ENCODE measurements at regions not wholly inside any gene's neighbourhood (a gene's known extent, or its start where the extent isn't known, plus 50 kb on each side); places are given as distances from the start of the nearest gene placed in this dataset.

DNA sequence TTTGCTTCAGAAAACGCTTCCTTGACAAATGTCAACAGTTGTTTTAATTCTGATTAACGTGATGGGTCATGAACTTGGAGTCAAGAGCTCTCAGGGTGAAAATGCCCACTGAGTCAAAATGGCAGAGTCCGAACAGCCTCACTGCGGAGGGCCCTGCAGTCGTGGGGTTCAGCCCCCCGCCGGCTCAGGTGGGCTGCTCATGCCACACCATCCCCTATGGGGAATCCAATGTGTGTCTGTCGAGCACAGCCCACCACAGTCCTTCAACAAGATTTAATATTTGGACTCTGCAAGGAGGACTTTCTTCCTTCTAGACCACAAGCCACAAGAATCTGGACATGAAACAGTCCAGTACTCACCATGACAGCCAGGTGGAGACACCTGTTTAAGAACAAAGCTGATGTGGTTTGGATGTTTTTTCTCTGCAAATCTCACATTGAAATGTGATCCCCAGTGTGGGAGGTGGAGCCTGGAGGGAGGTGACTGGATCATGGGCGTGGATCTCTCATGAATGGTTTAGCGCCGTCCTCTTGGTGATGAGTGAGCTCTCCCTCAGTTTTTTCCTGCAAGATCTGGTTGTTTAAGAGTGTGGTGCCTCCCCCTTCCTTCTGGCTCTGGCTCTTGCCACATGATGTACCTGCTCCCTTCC is 201.0 kb downstream of the NDUFA10 start:
- TF ChIP-seq, protein P1, sequence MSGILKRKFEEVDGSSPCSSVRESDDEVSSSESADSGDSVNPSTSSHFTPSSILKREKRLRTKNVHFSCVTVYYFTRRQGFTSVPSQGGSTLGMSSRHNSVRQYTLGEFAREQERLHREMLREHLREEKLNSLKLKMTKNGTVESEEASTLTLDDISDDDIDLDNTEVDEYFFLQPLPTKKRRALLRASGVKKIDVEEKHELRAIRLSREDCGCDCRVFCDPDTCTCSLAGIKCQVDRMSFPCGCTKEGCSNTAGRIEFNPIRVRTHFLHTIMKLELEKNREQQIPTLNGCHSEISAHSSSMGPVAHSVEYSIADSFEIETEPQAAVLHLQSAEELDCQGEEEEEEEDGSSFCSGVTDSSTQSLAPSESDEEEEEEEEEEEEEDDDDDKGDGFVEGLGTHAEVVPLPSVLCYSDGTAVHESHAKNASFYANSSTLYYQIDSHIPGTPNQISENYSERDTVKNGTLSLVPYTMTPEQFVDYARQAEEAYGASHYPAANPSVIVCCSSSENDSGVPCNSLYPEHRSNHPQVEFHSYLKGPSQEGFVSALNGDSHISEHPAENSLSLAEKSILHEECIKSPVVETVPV (CRISPR knock-in tag; IDR thresholded peaks at IDR 0.05), result no peak
- TF ChIP-seq, protein P2, sequence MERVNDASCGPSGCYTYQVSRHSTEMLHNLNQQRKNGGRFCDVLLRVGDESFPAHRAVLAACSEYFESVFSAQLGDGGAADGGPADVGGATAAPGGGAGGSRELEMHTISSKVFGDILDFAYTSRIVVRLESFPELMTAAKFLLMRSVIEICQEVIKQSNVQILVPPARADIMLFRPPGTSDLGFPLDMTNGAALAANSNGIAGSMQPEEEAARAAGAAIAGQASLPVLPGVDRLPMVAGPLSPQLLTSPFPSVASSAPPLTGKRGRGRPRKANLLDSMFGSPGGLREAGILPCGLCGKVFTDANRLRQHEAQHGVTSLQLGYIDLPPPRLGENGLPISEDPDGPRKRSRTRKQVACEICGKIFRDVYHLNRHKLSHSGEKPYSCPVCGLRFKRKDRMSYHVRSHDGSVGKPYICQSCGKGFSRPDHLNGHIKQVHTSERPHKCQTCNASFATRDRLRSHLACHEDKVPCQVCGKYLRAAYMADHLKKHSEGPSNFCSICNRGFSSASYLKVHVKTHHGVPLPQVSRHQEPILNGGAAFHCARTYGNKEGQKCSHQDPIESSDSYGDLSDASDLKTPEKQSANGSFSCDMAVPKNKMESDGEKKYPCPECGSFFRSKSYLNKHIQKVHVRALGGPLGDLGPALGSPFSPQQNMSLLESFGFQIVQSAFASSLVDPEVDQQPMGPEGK (CRISPR knock-in tag; IDR thresholded peaks at IDR 0.05; ENCODE audit: borderline replicate concordance), result no peak
- no peak for TF ChIP-seq ZNF70 (CRISPR knock-in tag; IDR thresholded peaks at IDR 0.05)
- TF ChIP-seq, protein P3, sequence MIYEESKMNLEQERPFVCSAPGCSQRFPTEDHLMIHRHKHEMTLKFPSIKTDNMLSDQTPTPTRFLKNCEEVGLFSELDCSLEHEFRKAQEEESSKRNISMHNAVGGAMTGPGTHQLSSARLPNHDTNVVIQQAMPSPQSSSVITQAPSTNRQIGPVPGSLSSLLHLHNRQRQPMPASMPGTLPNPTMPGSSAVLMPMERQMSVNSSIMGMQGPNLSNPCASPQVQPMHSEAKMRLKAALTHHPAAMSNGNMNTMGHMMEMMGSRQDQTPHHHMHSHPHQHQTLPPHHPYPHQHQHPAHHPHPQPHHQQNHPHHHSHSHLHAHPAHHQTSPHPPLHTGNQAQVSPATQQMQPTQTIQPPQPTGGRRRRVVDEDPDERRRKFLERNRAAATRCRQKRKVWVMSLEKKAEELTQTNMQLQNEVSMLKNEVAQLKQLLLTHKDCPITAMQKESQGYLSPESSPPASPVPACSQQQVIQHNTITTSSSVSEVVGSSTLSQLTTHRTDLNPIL (CRISPR knock-in tag; IDR thresholded peaks at IDR 0.05; ENCODE audit: low read depth), result no peak
- TF ChIP-seq, protein P4, sequence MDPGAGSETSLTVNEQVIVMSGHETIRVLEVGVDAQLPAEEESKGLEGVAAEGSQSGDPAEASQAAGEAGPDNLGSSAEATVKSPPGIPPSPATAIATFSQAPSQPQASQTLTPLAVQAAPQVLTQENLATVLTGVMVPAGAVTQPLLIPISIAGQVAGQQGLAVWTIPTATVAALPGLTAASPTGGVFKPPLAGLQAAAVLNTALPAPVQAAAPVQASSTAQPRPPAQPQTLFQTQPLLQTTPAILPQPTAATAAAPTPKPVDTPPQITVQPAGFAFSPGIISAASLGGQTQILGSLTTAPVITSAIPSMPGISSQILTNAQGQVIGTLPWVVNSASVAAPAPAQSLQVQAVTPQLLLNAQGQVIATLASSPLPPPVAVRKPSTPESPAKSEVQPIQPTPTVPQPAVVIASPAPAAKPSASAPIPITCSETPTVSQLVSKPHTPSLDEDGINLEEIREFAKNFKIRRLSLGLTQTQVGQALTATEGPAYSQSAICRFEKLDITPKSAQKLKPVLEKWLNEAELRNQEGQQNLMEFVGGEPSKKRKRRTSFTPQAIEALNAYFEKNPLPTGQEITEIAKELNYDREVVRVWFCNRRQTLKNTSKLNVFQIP (CRISPR knock-in tag; IDR thresholded peaks at IDR 0.05; ENCODE audit: borderline replicate concordance, low read depth), result no peak
- TF ChIP-seq PPARA (CRISPR knock-in tag; IDR thresholded peaks at IDR 0.05; ENCODE audit: borderline replicate concordance), result no peak
- TF ChIP-seq ZNF8 (CRISPR knock-in tag; IDR thresholded peaks at IDR 0.05), result no peak
